ENCODE measurements at regions not wholly inside any gene's neighbourhood (a gene's known extent, or its start where the extent isn't known, plus 50 kb on each side); places are given as distances from the start of the nearest gene placed in this dataset.

- Histone ChIP-seq H3K27me3 (ENCODE audit: control insufficient read depth, insufficient read depth, low read length) (no peaks in the 10 kb centered on the region), H3K9me3 (ENCODE audit: control insufficient read depth, insufficient read depth, low read length) (no peaks in the 10 kb centered on the region), H3K4me1 (ENCODE audit: control insufficient read depth, insufficient read depth, low read length) (no peaks in the 10 kb centered on the region; the same call in 1 of the 2 replicates), H3K9ac (ENCODE audit: low read depth, low read length) (no peak overlapping the region), H3K36me3 (ENCODE audit: control insufficient read depth, insufficient read depth, low read length) (no peaks in the 10 kb centered on the region), H3K27ac (ENCODE audit: low read depth, low read length) (no peak overlapping the region), H3K4me3 (ENCODE audit: low read depth, low read length) (no peak overlapping the region)
These were observed 220.7 kb upstream of the SEMA6D start for GRCh38 chr15:47496343-47497185.

- no peaks in the 10 kb centered on the region for H3K4me1 ChIP-seq (ENCODE audit: control insufficient read depth, insufficient read depth, low read length)
- no peaks in the 10 kb centered on the region for H3K36me3 ChIP-seq (ENCODE audit: control insufficient read depth, insufficient read depth, low read length)
- no peak overlapping the region for H3K9ac ChIP-seq (ENCODE audit: low read depth, low read length)
- no peaks in the 10 kb centered on the region for H3K9me3 ChIP-seq (ENCODE audit: control insufficient read depth, insufficient read depth, low read length)
- no peaks in the 10 kb centered on the region for H3K27me3 ChIP-seq (ENCODE audit: control insufficient read depth, insufficient read depth, low read length)
- no peak overlapping the region for H3K4me3 ChIP-seq (ENCODE audit: low read depth, low read length)
- no peak overlapping the region for H3K27ac ChIP-seq (ENCODE audit: low read depth, low read length)
These were observed 216.5 kb upstream of the SEMA6D start for GRCh38 chr15:47500842-47501241.

- H3K4me1 ChIP-seq (ENCODE audit: control insufficient read depth, insufficient read depth, low read length): no peaks in the 10 kb centered on the region
- no peaks in the 10 kb centered on the region for H3K9me3 ChIP-seq (ENCODE audit: control insufficient read depth, insufficient read depth, low read length)
- H3K9ac ChIP-seq (ENCODE audit: low read depth, low read length): no peak overlapping the region
- no peaks in the 10 kb centered on the region for H3K27me3 ChIP-seq (ENCODE audit: control insufficient read depth, insufficient read depth, low read length)
- no peak overlapping the region for H3K4me3 ChIP-seq (ENCODE audit: low read depth, low read length)
- H3K36me3 ChIP-seq (ENCODE audit: control insufficient read depth, insufficient read depth, low read length): no peaks in the 10 kb centered on the region
- H3K27ac ChIP-seq (ENCODE audit: low read depth, low read length): no peak overlapping the region
These were observed 215.3 kb upstream of the SEMA6D start for GRCh38 chr15:47502041-47502440.

GRCh38 chr15:47503876-47504275 is 213.4 kb upstream of the SEMA6D start:
- no peaks in the 10 kb centered on the region for H3K4me1 ChIP-seq (ENCODE audit: control insufficient read depth, insufficient read depth, low read length)
- no peaks in the 10 kb centered on the region for H3K27me3 ChIP-seq (ENCODE audit: control insufficient read depth, insufficient read depth, low read length)
- H3K4me3 ChIP-seq (ENCODE audit: low read depth, low read length): no peak overlapping the region
- no peaks in the 10 kb centered on the region for H3K36me3 ChIP-seq (ENCODE audit: control insufficient read depth, insufficient read depth, low read length)
- no peak overlapping the region for H3K9ac ChIP-seq (ENCODE audit: low read depth, low read length)
- H3K9me3 ChIP-seq (ENCODE audit: control insufficient read depth, insufficient read depth, low read length): no peaks in the 10 kb centered on the region
- H3K27ac ChIP-seq (ENCODE audit: low read depth, low read length): no peak overlapping the region

- H3K27me3 ChIP-seq (ENCODE audit: control insufficient read depth, insufficient read depth, low read length): no peaks in the 10 kb centered on the region
- no peaks in the 10 kb centered on the region for H3K4me1 ChIP-seq (ENCODE audit: control insufficient read depth, insufficient read depth, low read length)
- no peak overlapping the region for H3K4me3 ChIP-seq (ENCODE audit: low read depth, low read length)
- no peak overlapping the region for H3K9ac ChIP-seq (ENCODE audit: low read depth, low read length)
- no peaks in the 10 kb centered on the region for H3K9me3 ChIP-seq (ENCODE audit: control insufficient read depth, insufficient read depth, low read length)
- no peaks in the 10 kb centered on the region for H3K36me3 ChIP-seq (ENCODE audit: control insufficient read depth, insufficient read depth, low read length)
- no peak overlapping the region for H3K27ac ChIP-seq (ENCODE audit: low read depth, low read length)
These were observed 212.6 kb upstream of the SEMA6D start for GRCh38 chr15:47504624-47505256.

GRCh38 chr15:47505712-47506328 is 211.5 kb upstream of the SEMA6D start:
- no peaks in the 10 kb centered on the region for H3K27me3 ChIP-seq (ENCODE audit: control insufficient read depth, insufficient read depth, low read length)
- H3K9me3 ChIP-seq (ENCODE audit: control insufficient read depth, insufficient read depth, low read length): no peaks in the 10 kb centered on the region
- H3K36me3 ChIP-seq (ENCODE audit: control insufficient read depth, insufficient read depth, low read length): no peaks in the 10 kb centered on the region
- no peak overlapping the region for H3K4me3 ChIP-seq (ENCODE audit: low read depth, low read length)
- H3K27ac ChIP-seq (ENCODE audit: low read depth, low read length): no peak overlapping the region
- H3K9ac ChIP-seq (ENCODE audit: low read depth, low read length): no peak overlapping the region
- no peaks in the 10 kb centered on the region for H3K4me1 ChIP-seq (ENCODE audit: control insufficient read depth, insufficient read depth, low read length)

GRCh38 chr15:47506329-47507100 is 210.8 kb upstream of the SEMA6D start:
- Histone ChIP-seq H3K9me3 (ENCODE audit: control insufficient read depth, insufficient read depth, low read length) (no peaks in the 10 kb centered on the region), H3K4me1 (ENCODE audit: control insufficient read depth, insufficient read depth, low read length) (no peaks in the 10 kb centered on the region), H3K27ac (ENCODE audit: low read depth, low read length) (no peak overlapping the region), H3K9ac (ENCODE audit: low read depth, low read length) (no peak overlapping the region), H3K4me3 (ENCODE audit: low read depth, low read length) (no peak overlapping the region), H3K27me3 (ENCODE audit: control insufficient read depth, insufficient read depth, low read length) (no peaks in the 10 kb centered on the region), H3K36me3 (ENCODE audit: control insufficient read depth, insufficient read depth, low read length) (no peaks in the 10 kb centered on the region)

GRCh38 chr15:47507221-47507985 is 209.9 kb upstream of the SEMA6D start:
- no peaks in the 10 kb centered on the region for H3K9me3 ChIP-seq (ENCODE audit: control insufficient read depth, insufficient read depth, low read length)
- H3K27me3 ChIP-seq (ENCODE audit: control insufficient read depth, insufficient read depth, low read length): no peaks in the 10 kb centered on the region
- no peaks in the 10 kb centered on the region for H3K36me3 ChIP-seq (ENCODE audit: control insufficient read depth, insufficient read depth, low read length)
- H3K4me1 ChIP-seq (ENCODE audit: control insufficient read depth, insufficient read depth, low read length): no peaks in the 10 kb centered on the region
- no peak overlapping the region for H3K9ac ChIP-seq (ENCODE audit: low read depth, low read length)
- no peak overlapping the region for H3K27ac ChIP-seq (ENCODE audit: low read depth, low read length)
- no peak overlapping the region for H3K4me3 ChIP-seq (ENCODE audit: low read depth, low read length)

- H3K9me3 ChIP-seq (ENCODE audit: control insufficient read depth, insufficient read depth, low read length): no peaks in the 10 kb centered on the region
These were observed 206.0 kb upstream of the SEMA6D start for GRCh38 chr15:47511261-47511660.

GRCh38 chr15:47513471-47513870 is 203.8 kb upstream of the SEMA6D start:
- H3K9ac ChIP-seq (ENCODE audit: low read depth, low read length): no peak overlapping the region
- no peaks in the 10 kb centered on the region for H3K4me1 ChIP-seq (ENCODE audit: control insufficient read depth, insufficient read depth, low read length)
- no peaks in the 10 kb centered on the region for H3K27me3 ChIP-seq (ENCODE audit: control insufficient read depth, insufficient read depth, low read length)
- H3K9me3 ChIP-seq (ENCODE audit: control insufficient read depth, insufficient read depth, low read length): no peaks in the 10 kb centered on the region
- H3K4me3 ChIP-seq (ENCODE audit: low read depth, low read length): no peak overlapping the region
- no peaks in the 10 kb centered on the region for H3K36me3 ChIP-seq (ENCODE audit: control insufficient read depth, insufficient read depth, low read length)
- H3K27ac ChIP-seq (ENCODE audit: low read depth, low read length): no peak overlapping the region

More at GRCh38 chr15:47511261-47511660, 206.0 kb upstream of the SEMA6D start:
- no peak overlapping the region for H3K9ac ChIP-seq (ENCODE audit: low read depth, low read length)
- H3K27me3 ChIP-seq (ENCODE audit: control insufficient read depth, insufficient read depth, low read length): no peaks in the 10 kb centered on the region
- H3K36me3 ChIP-seq (ENCODE audit: control insufficient read depth, insufficient read depth, low read length): no peaks in the 10 kb centered on the region
- H3K4me1 ChIP-seq (ENCODE audit: control insufficient read depth, insufficient read depth, low read length): no peaks in the 10 kb centered on the region
- no peak overlapping the region for H3K27ac ChIP-seq (ENCODE audit: low read depth, low read length)
- no peak overlapping the region for H3K4me3 ChIP-seq (ENCODE audit: low read depth, low read length)
